Lung (tissue), 11 donors: ENCODE measurements at regions not wholly inside any gene's neighbourhood (a gene's known extent, or its start where the extent isn't known, plus 50 kb on each side); places are given as distances from the start of the nearest gene placed in this dataset.

Experiments
- ATAC-seq: fragments of 200-7000 bp; cut with Tn5 transposase; one replicate; pipeline ENCODE4 v1.9.1; 2020; ENCODE audit warnings: moderate number of reproducible peaks; ENCODE audit not compliant: insufficient read depth, low FRiP score
- DNase-seq, 3 donors: peaks; one replicate each; pipeline ENCODE4 v3.0.0-alpha.2; 2013 to 2017
- H3K27ac ChIP-seq, 2 donors: one replicate each; pipeline ENCODE4 v1.5.1; 2013; ENCODE audit warnings: mild to moderate bottlenecking in 2 of 2, moderate library complexity in 2 of 2, control low read depth in 1 of 2, inconsistent platforms in 1 of 2, low read depth in 1 of 2, low read length in 1 of 2
- H3K27me3 ChIP-seq, 3 donors: one replicate each; pipeline ENCODE4 v1.5.1; 2013; ENCODE audit warnings: low read length in 2 of 3; ENCODE audit not compliant: control insufficient read depth in 3 of 3, insufficient read depth in 3 of 3
- H3K36me3 ChIP-seq, 4 donors: one replicate each; pipeline ENCODE4 v1.5.1; 2013; ENCODE audit warnings: low read length in 4 of 4, mild to moderate bottlenecking in 1 of 4, moderate library complexity in 1 of 4; ENCODE audit not compliant: control insufficient read depth in 4 of 4, insufficient read depth in 4 of 4
- H3K4me1 ChIP-seq, 5 donors: one replicate each; pipeline ENCODE4 v1.5.1; 2013; ENCODE audit warnings: low read length in 5 of 5, mild to moderate bottlenecking in 2 of 5, moderate library complexity in 1 of 5; ENCODE audit not compliant: control insufficient read depth in 5 of 5, insufficient read depth in 5 of 5
- H3K4me3 ChIP-seq: one replicate; pipeline ENCODE4 v1.5.1; 2013; ENCODE audit warnings: mild to moderate bottlenecking, control low read depth, moderate library complexity
- H3K9ac ChIP-seq, 2 donors: one replicate each; pipeline ENCODE4 v1.5.1; 2013; ENCODE audit warnings: low read length in 2 of 2, control low read depth in 1 of 2; ENCODE audit not compliant: insufficient read depth in 1 of 2
- H3K9me3 ChIP-seq, 4 donors: one replicate each; pipeline ENCODE4 v1.5.1; 2013; ENCODE audit warnings: low read length in 3 of 4, mild to moderate bottlenecking in 1 of 4, moderate library complexity in 1 of 4; ENCODE audit not compliant: control insufficient read depth in 4 of 4, insufficient read depth in 3 of 4
- CTCF ChIP-seq: IDR thresholded peaks from 2 replicates; pipeline ENCODE4 v1.5.1; 2012; ENCODE audit warnings: mild to moderate bottlenecking; ENCODE audit errors: control extremely low read depth, extremely low read depth
- WGBS, 2 donors: extraction: QIAGEN DNeasy Blood & Tissue Kit; methylation state at CpG; one replicate each; pipeline ENCODE4 v1.1.7; 2013; 5-methylcytosine and 5-hydroxymethylcytosine counted together
- donor health status: control.
- donor health status: control.
- donor health status: Bipolar disorder and iron deficiency.
- donor health status: healthy.
- donor health status: DM: yes; HTN: yes; CAD: no.

GRCh38 chr16:60246086-60246485 is 1512.0 kb upstream of the GOT2 start:
- no peak for ATAC-seq

GRCh38 chr16:60241671-60242070 is 1507.6 kb upstream of the GOT2 start:
- H3K27ac ChIP-seq, result no peak overlapping the region
- H3K27me3 ChIP-seq, result no peaks in the 10 kb centered on the region
- WGBS, 2 donors, result 92 to 94% methylated on average over 1 of the region's 1 CpG
- ATAC-seq (no peak), DNase-seq (no peak)
- H3K4me1 ChIP-seq, result no peaks in the 10 kb centered on the region
- H3K36me3 ChIP-seq, result no peaks in the 10 kb centered on the region
- no peak overlapping the region for H3K9ac ChIP-seq
- no peak for TF ChIP-seq CTCF
- peaks cover 0 to 3% (median 0%) of the 10 kb centered on the region in 4 donors for H3K9me3 ChIP-seq
- H3K4me3 ChIP-seq, result no peak overlapping the region

More at GRCh38 chr16:60246086-60246485, 1512.0 kb upstream of the GOT2 start:
- no peaks in the 10 kb centered on the region for H3K4me1 ChIP-seq
- WGBS, 2 donors, result 82 to 87% methylated on average over 3 of the region's 3 CpGs
- H3K9ac ChIP-seq, result no peak overlapping the region
- no peak for DNase-seq
- no peaks in the 10 kb centered on the region for H3K9me3 ChIP-seq
- H3K36me3 ChIP-seq, result no peaks in the 10 kb centered on the region
- no peak overlapping the region for H3K27ac ChIP-seq
- no peaks in the 10 kb centered on the region for H3K27me3 ChIP-seq
- H3K4me3 ChIP-seq, result no peak overlapping the region
- TF ChIP-seq CTCF, result no peak

DNA sequence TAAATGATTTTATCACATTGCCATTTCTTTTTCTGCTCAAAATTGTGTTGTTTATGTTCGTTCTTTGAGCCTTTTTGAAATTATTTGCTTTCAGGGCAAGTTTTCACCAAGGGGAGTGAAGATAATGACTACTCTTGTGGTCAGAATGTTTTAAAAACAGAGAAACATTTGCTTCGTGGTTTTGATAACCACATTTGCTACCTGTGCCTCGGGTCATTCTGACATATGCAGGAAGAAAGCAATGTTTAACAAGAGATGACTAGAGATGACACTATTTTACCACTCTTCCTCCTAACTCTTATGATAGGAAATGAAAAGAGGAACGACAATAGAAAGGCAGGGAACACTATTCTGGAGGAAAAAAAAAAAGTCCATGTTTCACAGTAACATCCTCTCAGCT is 1496.5 kb upstream of the GOT2 start:
- TF ChIP-seq CTCF, result no peak
- no peaks in the 10 kb centered on the region for H3K27me3 ChIP-seq
- H3K4me3 ChIP-seq, result no peak overlapping the region
- no peak overlapping the region for H3K27ac ChIP-seq
- H3K9ac ChIP-seq, result no peak overlapping the region
- peaks cover 0 to 4% (median 0%) of the 10 kb centered on the region in 4 donors for H3K9me3 ChIP-seq
- ATAC-seq, result no peak
- DNase-seq, result no peak
- 25 to 45% methylated on average over 4 of the region's 4 CpGs for WGBS, 2 donors
- H3K36me3 ChIP-seq, result no peaks in the 10 kb centered on the region
- H3K4me1 ChIP-seq, result no peaks in the 10 kb centered on the region

DNA sequence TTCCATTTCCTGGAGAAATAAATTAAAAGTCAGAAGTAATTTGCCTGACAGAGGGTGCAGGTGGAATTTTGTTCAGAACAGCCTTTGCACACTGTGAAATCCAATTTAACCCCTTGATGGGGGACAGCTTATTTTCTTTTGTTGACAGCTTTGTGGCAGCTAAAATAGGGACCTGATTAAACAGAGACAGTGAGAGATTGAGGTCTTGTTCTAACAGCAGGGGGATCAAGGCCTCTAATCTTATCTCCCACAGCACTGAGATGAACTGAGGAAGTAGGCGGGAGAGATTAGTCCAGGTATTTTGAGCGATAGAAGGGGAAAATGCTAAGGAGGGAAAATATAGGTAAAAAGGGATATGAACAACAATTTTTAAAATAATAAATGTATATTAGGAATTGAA is 1491.4 kb upstream of the GOT2 start:
- no peaks in the 10 kb centered on the region for H3K36me3 ChIP-seq
- 66 to 77% methylated on average over 2 of the region's 2 CpGs for WGBS, 2 donors
- H3K27ac ChIP-seq, result no peak overlapping the region
- no peak overlapping the region for H3K4me3 ChIP-seq
- peaks cover 0 to under 1% (median 0%) of the 10 kb centered on the region in 4 donors for H3K9me3 ChIP-seq
- no peak for DNase-seq
- ATAC-seq, result no peak
- H3K27me3 ChIP-seq, result no peaks in the 10 kb centered on the region
- H3K4me1 ChIP-seq, result no peaks in the 10 kb centered on the region
- H3K9ac ChIP-seq, result no peak overlapping the region
- no peak for TF ChIP-seq CTCF
